Heart left ventricle (tissue), 16 donors: ENCODE measurements at regions not wholly inside any gene's neighbourhood (a gene's known extent, or its start where the extent isn't known, plus 50 kb on each side); places are given as distances from the start of the nearest gene placed in this dataset.

ENCODE experiments used
- ATAC-seq, 4 donors: fragments of 200-7000 bp; cut with Tn5 transposase; one replicate each; pipeline ENCODE4 v1.9.1; 2020 to 2022; ENCODE audit warnings: moderate library complexity in 4 of 4, mild to moderate bottlenecking in 3 of 4, moderate number of reproducible peaks in 1 of 4
- DNase-seq, 5 donors: peaks; one replicate each; pipeline ENCODE4 v3.0.0-alpha.2; 2020
- H3K27ac ChIP-seq, 12 donors: fragments of 200-600 bp; sonication (generic) in 4 of 12; one replicate each; pipeline versions ENCODE4 v1.5.0 to v1.8.0; 2016 to 2022; ENCODE audit warnings: mild to moderate bottlenecking in 2 of 12
- H3K27me3 ChIP-seq, 9 donors: fragments of 200-600 bp; sonication (generic) in 2 of 9; one replicate each; pipeline versions ENCODE4 v1.5.1 to v1.8.0; 2016 to 2022; ENCODE audit warnings: mild to moderate bottlenecking in 3 of 9
- H3K36me3 ChIP-seq, 9 donors: fragments of 200-600 bp; sonication (generic) in 2 of 9; one replicate each; pipeline versions ENCODE4 v1.5.0 to v1.8.0; 2018 to 2022; ENCODE audit warnings: mild to moderate bottlenecking in 2 of 9
- H3K4me1 ChIP-seq, 12 donors: fragments of 200-600 bp; sonication (generic) in 4 of 12; one replicate each; pipeline versions ENCODE4 v1.5.0 to v1.8.0; 2016 to 2022; ENCODE audit warnings: mild to moderate bottlenecking in 3 of 12
- H3K4me3 ChIP-seq, 12 donors: fragments of 200-600 bp; sonication (generic) in 4 of 12; one replicate each; pipeline versions ENCODE4 v1.5.0 to v1.8.0; 2017 to 2022; ENCODE audit warnings: mild to moderate bottlenecking in 9 of 12, moderate library complexity in 4 of 12
- H3K9me3 ChIP-seq, 12 donors: fragments of 200-600 bp; sonication (generic) in 4 of 12; one replicate each; pipeline versions ENCODE4 v1.5.0 to v1.8.0; 2016 to 2022; ENCODE audit warnings: mild to moderate bottlenecking in 1 of 12
- POLR2A ChIP-seq, 2 donors: fragments of 450-650 bp; IDR thresholded peaks; one replicate each; pipeline ENCODE4 v1.6.1; 2017; ENCODE audit warnings: antibody characterized with exemption in 2 of 2, mild to moderate bottlenecking in 2 of 2, moderate library complexity in 2 of 2
- WGBS, 4 donors: extraction: QIAGEN DNeasy Blood & Tissue Kit in 2 of 4; methylation state at CpG; one replicate each; pipeline versions ENCODE4 v1.1.5 to v1.1.7; 2013 to 2018; 5-methylcytosine and 5-hydroxymethylcytosine counted together
- intact Hi-C, 10 donors: fragments of 100-400 bp; cut with DNase I; formaldehyde crosslinking; loops; one replicate each; pipeline versions ENCODE4 v1.11.1 to v1.14.2; 2022
- TF ChIP-seq, protein P1 (sequence below), 12 donors: fragments of 200-600 bp; sonication (generic) in 4 of 12; IDR thresholded peaks; one replicate each; pipeline versions ENCODE4 v1.5.0 to v1.8.0; 2018 to 2022; ENCODE audit warnings: antibody characterized with exemption in 12 of 12, mild to moderate bottlenecking in 5 of 12
- donor health status: ischemic (EF 13 %, LVEDD 7.1; RV severe dilation, severe dysfunction).
- donor health status: healthy with polysubstance abuse.
- donor health status: DM: no; HTN: yes; CAD: no.
- donor health status: DM: no; HTN: no; CAD: no.
- donor health status: ischemic (EF 25% LVEDD 6.9; RV normal size, moderate dysfunction).
- donor health status: ischemic (EF 25% LVEDD 5.7; RV mildly dilated, moderate dysfunction).
- donor health status: healthy.
- donor health status: DM: yes; HTN: yes; CAD: no.
- donor health status: ischemic (EF 35%, LVEDD 5.7; RV mildly dilated, moderate dysfunction).
- donor health status: nonischemic (EF 11% LVEDD 7.7; RV severe dilation, severe dysfunction).
- donor health status: DM: yes; HTN: yes; CAD: no.
- donor health status: PGD.
- donor health status: ischemic (EF 29% LVEDD 5.4; RV normal size, mild dysfunction).
- donor health status: nonischemic (EF 23%, LVEDD 6.1; RV moderate dilation, normal function).

DNA sequence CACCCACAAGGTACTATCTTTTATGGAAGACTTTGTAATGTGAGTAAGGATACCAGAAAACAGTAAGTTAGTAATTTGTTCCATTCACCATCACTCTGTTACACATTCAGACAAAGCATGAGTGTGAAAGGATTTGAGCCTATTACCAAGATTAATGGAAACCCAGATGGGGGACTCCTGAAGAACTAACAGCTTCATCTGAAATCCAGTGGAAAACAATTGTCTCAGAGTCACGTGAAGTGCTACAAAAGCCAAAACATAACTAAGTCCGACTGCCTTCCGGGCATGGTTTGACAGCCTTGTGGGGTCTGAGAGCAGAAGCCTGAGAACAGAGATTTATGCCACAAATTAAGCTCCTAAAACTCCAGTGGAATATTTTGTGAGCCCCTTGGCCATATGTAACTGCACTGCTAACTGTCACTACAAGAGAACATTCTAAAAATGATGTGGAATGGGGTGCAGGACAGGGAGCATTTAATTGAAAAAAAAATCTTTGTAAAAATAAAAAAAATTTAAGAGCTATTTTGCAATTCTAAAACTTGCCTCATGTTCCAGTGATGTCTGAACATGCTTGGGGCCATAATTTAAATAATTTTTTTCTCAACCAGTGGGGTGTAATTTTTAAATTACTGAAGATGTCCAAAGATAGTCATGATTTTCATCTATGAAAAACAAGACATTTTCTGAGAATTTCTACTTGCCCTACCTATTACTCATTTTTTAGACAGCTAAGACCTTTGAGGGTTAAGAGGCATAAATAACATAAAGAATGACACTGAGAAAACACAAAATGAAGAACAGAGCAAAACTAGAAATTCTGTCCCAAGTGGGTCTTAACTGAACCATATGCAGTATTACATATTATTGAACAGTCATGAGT is 555.0 kb downstream of the INHBA start:
- DNase-seq (no peak), ATAC-seq (no peak)
- intact Hi-C loops = no loop called here
- Histone ChIP-seq H3K4me3 (no peak overlapping the region), H3K27me3 (no peaks in the 10 kb centered on the region), H3K9me3 (no peaks in the 10 kb centered on the region), H3K27ac (no peak overlapping the region), H3K4me1 (no peaks in the 10 kb centered on the region), H3K36me3 (no peaks in the 10 kb centered on the region)
- no peak for TF ChIP-seq POLR2A (IDR thresholded peaks at IDR 0.05)
- TF ChIP-seq, protein P1, sequence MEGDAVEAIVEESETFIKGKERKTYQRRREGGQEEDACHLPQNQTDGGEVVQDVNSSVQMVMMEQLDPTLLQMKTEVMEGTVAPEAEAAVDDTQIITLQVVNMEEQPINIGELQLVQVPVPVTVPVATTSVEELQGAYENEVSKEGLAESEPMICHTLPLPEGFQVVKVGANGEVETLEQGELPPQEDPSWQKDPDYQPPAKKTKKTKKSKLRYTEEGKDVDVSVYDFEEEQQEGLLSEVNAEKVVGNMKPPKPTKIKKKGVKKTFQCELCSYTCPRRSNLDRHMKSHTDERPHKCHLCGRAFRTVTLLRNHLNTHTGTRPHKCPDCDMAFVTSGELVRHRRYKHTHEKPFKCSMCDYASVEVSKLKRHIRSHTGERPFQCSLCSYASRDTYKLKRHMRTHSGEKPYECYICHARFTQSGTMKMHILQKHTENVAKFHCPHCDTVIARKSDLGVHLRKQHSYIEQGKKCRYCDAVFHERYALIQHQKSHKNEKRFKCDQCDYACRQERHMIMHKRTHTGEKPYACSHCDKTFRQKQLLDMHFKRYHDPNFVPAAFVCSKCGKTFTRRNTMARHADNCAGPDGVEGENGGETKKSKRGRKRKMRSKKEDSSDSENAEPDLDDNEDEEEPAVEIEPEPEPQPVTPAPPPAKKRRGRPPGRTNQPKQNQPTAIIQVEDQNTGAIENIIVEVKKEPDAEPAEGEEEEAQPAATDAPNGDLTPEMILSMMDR (IDR thresholded peaks at IDR 0.05) = no peak
- WGBS, 4 donors = 81 to 91% (median 85%) methylated on average over 3 of the region's 3 CpGs

DNA sequence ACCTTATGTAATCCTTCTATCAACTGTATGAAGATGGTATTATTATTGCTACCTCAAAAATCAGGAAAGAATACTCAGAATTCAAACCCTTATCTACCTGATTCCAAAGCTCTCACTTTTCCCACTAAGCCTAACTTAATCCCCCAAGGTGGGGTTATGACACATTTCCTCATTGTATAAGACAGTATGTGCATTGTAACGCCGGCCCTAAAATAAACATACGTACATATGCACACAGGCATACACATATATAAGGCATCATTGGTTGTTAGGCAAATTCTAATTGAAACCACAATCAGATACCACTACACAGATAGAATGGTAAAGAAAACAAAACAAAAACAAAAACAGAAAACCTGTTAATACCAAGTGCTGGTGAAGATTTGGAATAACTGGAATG is 556.5 kb downstream of the INHBA start:
- TF ChIP-seq, protein P1 (IDR thresholded peaks at IDR 0.05) = no peak
- no peak for TF ChIP-seq POLR2A (IDR thresholded peaks at IDR 0.05)
- no peaks in the 10 kb centered on the region for H3K9me3 ChIP-seq
- no peak for ATAC-seq
- no peak overlapping the region for H3K27ac ChIP-seq
- H3K27me3 ChIP-seq = no peaks in the 10 kb centered on the region
- H3K36me3 ChIP-seq = no peaks in the 10 kb centered on the region
- no peaks in the 10 kb centered on the region for H3K4me1 ChIP-seq
- H3K4me3 ChIP-seq = no peak overlapping the region
- intact Hi-C loops = no loop called here
- 89 to 95% (median 92%) methylated on average over 3 of the region's 3 CpGs for WGBS, 4 donors
- no peak for DNase-seq

DNA sequence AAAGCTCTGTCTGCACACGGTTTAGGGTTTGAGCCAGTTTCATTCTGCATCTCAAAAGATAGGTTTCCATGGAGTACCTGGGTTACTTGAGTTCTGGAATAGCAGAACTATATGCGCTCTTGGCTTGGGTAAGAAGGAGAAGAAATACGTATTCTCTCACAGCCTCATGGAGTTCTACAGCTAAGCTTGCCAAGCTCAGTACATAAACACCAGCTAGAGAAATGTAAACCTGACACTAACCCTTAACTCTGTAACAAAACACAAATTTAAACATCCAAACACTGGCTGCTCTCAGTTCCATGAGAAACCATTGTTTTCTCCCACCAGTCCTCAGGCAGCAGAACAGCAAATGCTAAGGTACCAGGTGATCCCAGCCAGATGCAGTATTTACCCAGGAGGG is 557.2 kb downstream of the INHBA start:
- no peak overlapping the region for H3K27ac ChIP-seq
- H3K4me3 ChIP-seq = no peak overlapping the region
- DNase-seq = no peak
- no peaks in the 10 kb centered on the region for H3K4me1 ChIP-seq
- no peaks in the 10 kb centered on the region for H3K9me3 ChIP-seq
- no peak for TF ChIP-seq POLR2A (IDR thresholded peaks at IDR 0.05)
- TF ChIP-seq, protein P1 (IDR thresholded peaks at IDR 0.05) = no peak
- no peaks in the 10 kb centered on the region for H3K27me3 ChIP-seq
- 84 to 91% (median 88%) methylated on average over 3 of the region's 3 CpGs for WGBS, 4 donors
- ATAC-seq = no peak
- no peaks in the 10 kb centered on the region for H3K36me3 ChIP-seq
- intact Hi-C loops = no loop called here

DNA sequence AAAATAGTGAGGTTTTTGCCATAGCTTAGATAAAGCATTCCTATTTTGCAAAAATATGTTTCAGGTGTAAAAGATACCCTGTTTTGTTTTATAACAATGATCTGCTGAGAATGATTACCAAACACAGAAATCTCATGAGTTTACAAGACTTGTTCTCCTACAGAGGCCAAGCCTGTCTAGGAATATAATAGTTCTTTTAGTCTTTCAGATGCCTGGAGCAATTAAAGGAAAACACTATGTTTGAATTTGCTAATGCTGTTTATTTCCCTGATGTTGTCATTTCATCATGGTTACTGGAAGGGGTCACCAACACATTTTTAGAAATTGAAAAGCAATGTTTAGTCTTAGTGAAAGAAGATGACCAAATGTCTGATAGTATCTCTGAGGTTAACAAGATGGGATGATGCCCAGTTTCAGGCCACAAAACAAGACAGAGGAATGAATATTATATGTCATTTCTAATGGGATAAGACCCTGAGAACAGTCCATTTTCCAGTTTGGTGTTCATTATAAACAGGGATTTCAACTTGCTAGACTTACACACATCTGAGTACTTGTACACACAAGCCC is 559.9 kb downstream of the INHBA start:
- no peak overlapping the region for H3K27ac ChIP-seq
- no peaks in the 10 kb centered on the region for H3K36me3 ChIP-seq
- ATAC-seq = no peak
- intact Hi-C loops = no loop called here
- no peak overlapping the region for H3K4me3 ChIP-seq
- no peaks in the 10 kb centered on the region for H3K9me3 ChIP-seq
- H3K27me3 ChIP-seq = no peaks in the 10 kb centered on the region
- TF ChIP-seq, protein P1 (IDR thresholded peaks at IDR 0.05) = no peak
- TF ChIP-seq POLR2A (IDR thresholded peaks at IDR 0.05) = no peak
- no peaks in the 10 kb centered on the region for H3K4me1 ChIP-seq
- no peak for DNase-seq
